ENCODE measurements at regions not wholly inside any gene's neighbourhood (a gene's known extent, or its start where the extent isn't known, plus 50 kb on each side); places are given as distances from the start of the nearest gene placed in this dataset.

DNA sequence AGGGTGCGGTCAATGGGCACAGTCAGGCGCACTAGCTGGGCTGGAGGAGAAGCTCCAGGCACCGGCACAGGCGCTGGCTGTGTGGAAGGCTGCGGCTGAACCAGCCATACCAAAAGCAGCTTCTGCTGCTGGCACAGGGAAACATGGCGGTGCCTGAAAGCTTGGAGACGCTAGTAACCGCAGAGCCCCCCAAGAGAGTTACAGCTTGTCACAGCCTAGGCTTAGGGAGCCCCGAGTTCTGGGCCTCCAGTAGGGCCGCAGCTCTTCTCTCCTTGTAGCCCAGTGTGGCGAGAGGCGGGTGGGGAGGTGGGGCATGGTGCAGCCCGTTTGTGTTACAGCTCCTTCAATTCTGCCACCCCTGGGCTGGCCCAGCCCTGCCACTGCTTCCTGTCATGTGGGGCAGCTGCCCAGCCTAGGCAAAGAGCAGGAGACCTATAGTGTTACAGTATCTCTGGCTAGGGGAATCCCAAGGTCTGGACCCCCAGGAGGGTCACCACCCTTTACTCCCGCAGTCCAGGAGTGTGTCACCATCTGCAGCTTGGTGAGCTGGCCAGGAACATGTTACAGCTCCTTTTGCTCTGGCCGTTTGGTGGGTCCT is 58.6 kb upstream of the MANEA start:
- Histone ChIP-seq H3K4me1 (ENCODE audit: control insufficient read depth, insufficient read depth, low read length) (peaks cover 6% of the 10 kb centered on the region), H3K9me3 (ENCODE audit: control insufficient read depth, low read length) (no peaks in the 10 kb centered on the region), H3K27me3 (ENCODE audit: control insufficient read depth, insufficient read depth, low read length, poor library complexity, severe bottlenecking) (no peaks in the 10 kb centered on the region), H3K9ac (ENCODE audit: extremely low read depth, low read length, poor library complexity, severe bottlenecking) (no peak overlapping the region), H3K36me3 (ENCODE audit: control insufficient read depth, insufficient read depth, low read length) (peaks cover 2% of the 10 kb centered on the region), H3K27ac (ENCODE audit: low read depth, low read length) (no peak overlapping the region), H3K4me3 (ENCODE audit: low read length) (no peak overlapping the region)
- peaks cover 54% of the 10 kb centered on the region for H3K4me1 Mint-ChIP-seq
- H3K36me3 Mint-ChIP-seq (ENCODE audit: low read depth): no peaks in the 10 kb centered on the region
- DNase-seq: no peak
- TF ChIP-seq, protein P1, sequence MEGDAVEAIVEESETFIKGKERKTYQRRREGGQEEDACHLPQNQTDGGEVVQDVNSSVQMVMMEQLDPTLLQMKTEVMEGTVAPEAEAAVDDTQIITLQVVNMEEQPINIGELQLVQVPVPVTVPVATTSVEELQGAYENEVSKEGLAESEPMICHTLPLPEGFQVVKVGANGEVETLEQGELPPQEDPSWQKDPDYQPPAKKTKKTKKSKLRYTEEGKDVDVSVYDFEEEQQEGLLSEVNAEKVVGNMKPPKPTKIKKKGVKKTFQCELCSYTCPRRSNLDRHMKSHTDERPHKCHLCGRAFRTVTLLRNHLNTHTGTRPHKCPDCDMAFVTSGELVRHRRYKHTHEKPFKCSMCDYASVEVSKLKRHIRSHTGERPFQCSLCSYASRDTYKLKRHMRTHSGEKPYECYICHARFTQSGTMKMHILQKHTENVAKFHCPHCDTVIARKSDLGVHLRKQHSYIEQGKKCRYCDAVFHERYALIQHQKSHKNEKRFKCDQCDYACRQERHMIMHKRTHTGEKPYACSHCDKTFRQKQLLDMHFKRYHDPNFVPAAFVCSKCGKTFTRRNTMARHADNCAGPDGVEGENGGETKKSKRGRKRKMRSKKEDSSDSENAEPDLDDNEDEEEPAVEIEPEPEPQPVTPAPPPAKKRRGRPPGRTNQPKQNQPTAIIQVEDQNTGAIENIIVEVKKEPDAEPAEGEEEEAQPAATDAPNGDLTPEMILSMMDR (conservative IDR thresholded peaks at IDR 0.05): no peak
- H3K4me3 Mint-ChIP-seq: no peak overlapping the region
- 93 to 96% methylated on average over 5 to 15 of the region's 15 CpGs for WGBS, 2 experiments (ENCODE audit: insufficient coverage in 1 of 2, insufficient read length in 1 of 2)
- peaks cover 2% of the 10 kb centered on the region for H3K9me3 Mint-ChIP-seq
- peak overlapping the region; percentile 80 for H3K27ac Mint-ChIP-seq
- no peaks in the 10 kb centered on the region for H3K27me3 Mint-ChIP-seq (ENCODE audit: insufficient read depth)

DNA sequence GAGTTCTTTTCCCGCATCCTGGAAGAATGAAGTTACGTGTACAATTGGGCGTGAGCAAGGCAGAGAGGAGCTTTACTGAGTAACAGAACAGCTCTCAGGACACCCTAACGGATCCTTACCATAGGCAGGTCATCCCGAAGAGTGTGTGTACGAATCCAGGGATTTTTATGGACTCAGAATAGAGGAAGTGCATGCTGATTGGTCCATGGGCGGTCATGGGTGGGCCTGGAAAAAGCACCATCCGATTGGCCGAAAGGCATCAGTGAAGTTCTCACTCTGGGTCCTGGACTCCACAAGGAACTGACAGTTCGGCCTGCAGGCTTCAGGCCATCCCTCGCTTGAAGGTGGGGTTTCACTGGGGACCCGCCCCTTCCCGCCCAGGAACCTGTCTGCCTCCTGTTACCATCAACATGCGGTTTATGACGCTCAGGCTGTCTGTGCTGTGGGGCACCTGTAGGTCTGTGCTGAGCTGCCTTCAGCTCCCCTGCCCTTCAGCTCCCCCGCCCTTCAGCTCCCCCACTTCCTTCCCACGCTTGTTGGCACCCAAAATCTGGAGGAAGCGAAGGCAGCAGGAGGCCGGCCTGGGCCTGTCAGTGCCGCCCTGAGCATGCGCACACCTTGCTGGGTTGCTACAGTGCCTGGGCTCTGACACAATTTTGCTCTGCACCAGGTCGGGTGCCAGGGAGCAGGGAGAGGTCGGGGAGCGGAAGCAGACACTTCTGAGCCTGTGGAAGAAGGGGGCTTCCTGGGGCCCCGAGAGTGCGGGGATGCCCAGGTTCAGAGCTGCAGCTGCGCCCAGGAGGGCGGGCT is 57.9 kb upstream of the MANEA start:
- H3K4me1 Mint-ChIP-seq: peaks cover 53% of the 10 kb centered on the region
- 92 to 95% methylated on average over 15 to 28 of the region's 28 CpGs for WGBS, 2 experiments (ENCODE audit: insufficient coverage in 1 of 2, insufficient read length in 1 of 2)

DNA sequence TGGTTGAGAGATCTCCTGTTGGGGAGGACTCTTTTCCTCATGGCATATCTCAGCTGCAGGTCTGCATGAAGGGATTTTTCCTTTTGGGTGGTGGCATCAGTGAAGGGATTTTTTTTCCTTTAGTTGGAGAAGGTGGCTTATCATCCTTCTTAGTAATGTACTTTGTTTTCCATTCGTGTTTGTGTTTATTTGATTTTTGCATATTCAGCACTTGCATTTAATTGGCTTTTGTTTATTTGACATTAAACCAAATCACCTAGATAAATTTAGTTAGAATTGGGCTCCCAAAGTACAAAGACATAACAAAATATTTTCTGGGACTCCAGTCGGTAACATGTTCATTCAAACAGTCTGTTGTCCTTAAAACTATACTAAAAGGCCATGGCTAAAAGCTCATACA is 56.2 kb upstream of the MANEA start:
- 33% methylated on average over 2 of the region's 2 CpGs; no CpG with 5 or more reads in 1 of the 2 experiments for WGBS, 2 experiments (ENCODE audit: insufficient coverage in 1 of 2, insufficient read length in 1 of 2)
- peak overlapping the region; percentile 22 for H3K9ac ChIP-seq (ENCODE audit: extremely low read depth, low read length, poor library complexity, severe bottlenecking)
- Mint-ChIP-seq H3K27ac (peak overlapping the region; percentile 88), H3K9me3 (peaks cover 9% of the 10 kb centered on the region), H3K27me3 (ENCODE audit: insufficient read depth) (no peaks in the 10 kb centered on the region), H3K4me3 (peak overlapping the region; percentile 4), H3K4me1 (peaks cover 43% of the 10 kb centered on the region), H3K36me3 (ENCODE audit: low read depth) (peaks cover 8% of the 10 kb centered on the region)
- peaks cover 9% of the 10 kb centered on the region for H3K36me3 ChIP-seq (ENCODE audit: control insufficient read depth, insufficient read depth, low read length)
- H3K4me1 ChIP-seq (ENCODE audit: control insufficient read depth, insufficient read depth, low read length): peaks cover 4% of the 10 kb centered on the region
- peaks cover 9% of the 10 kb centered on the region for H3K9me3 ChIP-seq (ENCODE audit: control insufficient read depth, low read length)
- H3K4me3 ChIP-seq (ENCODE audit: low read length): peak overlapping the region; percentile 67
- DNase-seq: no peak
- H3K27ac ChIP-seq (ENCODE audit: low read depth, low read length): no peak overlapping the region
- no peaks in the 10 kb centered on the region for H3K27me3 ChIP-seq (ENCODE audit: control insufficient read depth, insufficient read depth, low read length, poor library complexity, severe bottlenecking)
- TF ChIP-seq, protein P1 (conservative IDR thresholded peaks at IDR 0.05): no peak

More for the DNA sequence above, 57.9 kb upstream of the MANEA start:
- no peak overlapping the region for H3K4me3 ChIP-seq (ENCODE audit: low read length)
- TF ChIP-seq, protein P1 (conservative IDR thresholded peaks at IDR 0.05): no peak
- Mint-ChIP-seq H3K27me3 (ENCODE audit: insufficient read depth) (no peaks in the 10 kb centered on the region), H3K9me3 (peaks cover 2% of the 10 kb centered on the region), H3K36me3 (ENCODE audit: low read depth) (no peaks in the 10 kb centered on the region), H3K27ac (peak overlapping the region; percentile 80), H3K4me3 (no peak overlapping the region)
- peak; percentile 59 for DNase-seq
- no peaks in the 10 kb centered on the region for H3K9me3 ChIP-seq (ENCODE audit: control insufficient read depth, low read length)
- no peak overlapping the region for H3K9ac ChIP-seq (ENCODE audit: extremely low read depth, low read length, poor library complexity, severe bottlenecking)
- H3K4me1 ChIP-seq (ENCODE audit: control insufficient read depth, insufficient read depth, low read length): peaks cover 6% of the 10 kb centered on the region
- H3K36me3 ChIP-seq (ENCODE audit: control insufficient read depth, insufficient read depth, low read length): peaks cover under 1% of the 10 kb centered on the region
- H3K27ac ChIP-seq (ENCODE audit: low read depth, low read length): no peak overlapping the region
- no peaks in the 10 kb centered on the region for H3K27me3 ChIP-seq (ENCODE audit: control insufficient read depth, insufficient read depth, low read length, poor library complexity, severe bottlenecking)
